Coronary artery (tissue), 2 donors: ENCODE measurements at regions not wholly inside any gene's neighbourhood (a gene's known extent, or its start where the extent isn't known, plus 50 kb on each side); places are given as distances from the start of the nearest gene placed in this dataset.

Experiments used
- DNase-seq: peaks from one replicate; pipeline ENCODE4 v3.0.0-alpha.2; 2017; ENCODE audit warnings: low spot score
- H3K27ac ChIP-seq, 2 donors: fragments of 200-600 bp; sonication (generic); one replicate each; pipeline ENCODE4 v1.5.1; 2016 to 2019
- H3K4me3 ChIP-seq: fragments of 200-600 bp; sonication (generic); 2 replicates; pipeline ENCODE4 v1.5.1; 2016; ENCODE audit warnings: mild to moderate bottlenecking, moderate library complexity
- CTCF ChIP-seq: fragments of 200-600 bp; sonication (generic); IDR thresholded peaks from one replicate; pipeline ENCODE4 v1.5.1; 2019; ENCODE audit warnings: antibody characterized with exemption

- no peak for DNase-seq
- Histone ChIP-seq H3K4me3 (no peak overlapping the region), H3K27ac (no peak overlapping the region)
- no peak for TF ChIP-seq CTCF
Measured at GRCh38 chr4:77471821-77472495, 133.7 kb upstream of the CXCL13 start.

- no peak for DNase-seq
- Histone ChIP-seq H3K4me3 (no peak overlapping the region), H3K27ac (no peak overlapping the region)
- no peak for TF ChIP-seq CTCF
Measured at GRCh38 chr4:77473509-77473908, 132.1 kb upstream of the CXCL13 start.

GRCh38 chr4:77481856-77482255, 123.8 kb upstream of the CXCL13 start:
- Histone ChIP-seq H3K4me3 (no peak overlapping the region), H3K27ac (no peak overlapping the region)
- TF ChIP-seq CTCF = no peak
- no peak for DNase-seq

GRCh38 chr4:77488882-77489281, 116.7 kb upstream of the CXCL13 start:
- TF ChIP-seq CTCF = no peak
- no peak overlapping the region for H3K4me3 ChIP-seq
- DNase-seq = no peak
- H3K27ac ChIP-seq = no peak overlapping the region

- no peak for TF ChIP-seq CTCF
- no peak for DNase-seq
- Histone ChIP-seq H3K4me3 (no peak overlapping the region), H3K27ac (no peak overlapping the region)
Measured at GRCh38 chr4:77493120-77493752, 112.4 kb upstream of the CXCL13 start.

GRCh38 chr4:77493829-77494551, 111.6 kb upstream of the CXCL13 start:
- Histone ChIP-seq H3K4me3 (no peak overlapping the region), H3K27ac (no peak overlapping the region)
- DNase-seq = no peak
- TF ChIP-seq CTCF = no peak
